Trophoblast cell (in vitro differentiated cells and primary cell): ENCODE measurements at regions not wholly inside any gene's neighbourhood (a gene's known extent, or its start where the extent isn't known, plus 50 kb on each side); places are given as distances from the start of the nearest gene placed in this dataset.

ENCODE experiments used
- DNase-seq, 2 donors: peaks; one replicate each; pipeline ENCODE4 v3.0.0-alpha.2; 2016
- H2AFZ ChIP-seq: 2 replicates; pipeline ENCODE4 v1.6.1; 2013; ENCODE audit warnings: low read length, moderate library complexity, mild to moderate bottlenecking; ENCODE audit not compliant: insufficient read depth, poor library complexity
- H2AK5ac ChIP-seq: 2 replicates; pipeline ENCODE4 v1.6.1; 2013; ENCODE audit warnings: mild to moderate bottlenecking, low read length
- H2BK120ac ChIP-seq: 2 replicates; pipeline ENCODE4 v1.6.1; 2013; ENCODE audit warnings: low read length, mild to moderate bottlenecking, moderate library complexity; ENCODE audit not compliant: insufficient read depth, poor library complexity
- H2BK12ac ChIP-seq: 2 replicates; pipeline ENCODE4 v1.6.1; 2013; ENCODE audit warnings: mild to moderate bottlenecking, low read length, moderate library complexity
- H2BK5ac ChIP-seq: 2 replicates; pipeline ENCODE4 v1.6.1; 2013; ENCODE audit warnings: low read length, low read depth, moderate library complexity, mild to moderate bottlenecking; ENCODE audit not compliant: poor library complexity
- H3K14ac ChIP-seq: 2 replicates; pipeline ENCODE4 v1.6.1; 2013; ENCODE audit warnings: mild to moderate bottlenecking, low read length
- H3K18ac ChIP-seq: 2 replicates; pipeline ENCODE4 v1.6.1; 2013; ENCODE audit warnings: mild to moderate bottlenecking, low read length
- H3K23ac ChIP-seq: 2 replicates; pipeline ENCODE4 v1.6.1; 2013; ENCODE audit warnings: low read length
- H3K27ac ChIP-seq: 2 replicates; pipeline ENCODE4 v1.5.1; 2013; ENCODE audit warnings: low read depth, mild to moderate bottlenecking, inconsistent platforms, low read length, moderate library complexity
- H3K27me3 ChIP-seq: 2 replicates; pipeline ENCODE4 v1.6.1; 2013; ENCODE audit warnings: inconsistent platforms, mild to moderate bottlenecking, low read length, moderate library complexity; ENCODE audit not compliant: insufficient read depth
- H3K36me3 ChIP-seq, 2 experiments: 1 replicate in 1 of 2; 2 replicates in 1 of 2; pipeline ENCODE4 v1.6.1; 2013; ENCODE audit warnings: low read length in 2 of 2, mild to moderate bottlenecking in 2 of 2, moderate library complexity in 1 of 2; ENCODE audit not compliant: insufficient read depth in 2 of 2, control insufficient read depth in 1 of 2
- H3K4ac ChIP-seq: 2 replicates; pipeline ENCODE4 v1.6.1; 2013; ENCODE audit warnings: low read depth, mild to moderate bottlenecking, low read length, moderate library complexity
- H3K4me1 ChIP-seq, 2 experiments: 1 replicate in 1 of 2; 2 replicates in 1 of 2; pipeline ENCODE4 v1.6.1; 2013; ENCODE audit warnings: low read length in 2 of 2, mild to moderate bottlenecking in 2 of 2, moderate library complexity in 1 of 2; ENCODE audit not compliant: insufficient read depth in 2 of 2, control insufficient read depth in 1 of 2
- H3K4me2 ChIP-seq: 2 replicates; pipeline ENCODE4 v1.6.1; 2013; ENCODE audit warnings: inconsistent platforms, mild to moderate bottlenecking, low read length, moderate library complexity
- H3K4me3 ChIP-seq: 2 replicates; pipeline ENCODE4 v1.5.1; 2013; ENCODE audit warnings: mild to moderate bottlenecking, low read depth, low read length, inconsistent platforms
- H3K79me1 ChIP-seq: one replicate; pipeline ENCODE4 v1.6.1; 2013; ENCODE audit warnings: low read length
- H3K79me2 ChIP-seq: 2 replicates; pipeline ENCODE4 v1.6.1; 2013; ENCODE audit warnings: low read length, mild to moderate bottlenecking; ENCODE audit not compliant: control insufficient read depth, insufficient read depth, poor library complexity
- H3K9ac ChIP-seq: 2 replicates; pipeline ENCODE4 v1.6.1; 2013; ENCODE audit warnings: mild to moderate bottlenecking, low read length
- H3K9me3 ChIP-seq: 2 replicates; pipeline ENCODE4 v1.6.1; 2013; ENCODE audit warnings: low read depth, mild to moderate bottlenecking, control low read depth, inconsistent platforms, low read length; ENCODE audit not compliant: insufficient read depth
- H4K12ac ChIP-seq: 2 replicates; pipeline ENCODE4 v1.6.1; 2013; ENCODE audit warnings: low read depth, mild to moderate bottlenecking, low read length, moderate library complexity
- H4K8ac ChIP-seq: 2 replicates; pipeline ENCODE4 v1.6.1; 2013; ENCODE audit warnings: low read depth, mild to moderate bottlenecking, low read length, moderate library complexity
- H4K91ac ChIP-seq: one replicate; pipeline ENCODE4 v1.6.1; 2013; ENCODE audit warnings: low read depth, mild to moderate bottlenecking, low read length, moderate library complexity
- WGBS: extraction: QIAGEN DNeasy Blood & Tissue Kit; methylation state at CpG from one replicate; pipeline ENCODE4 v1.1.7; 2013; ENCODE audit warnings: missing lambda C conversion rate; ENCODE audit not compliant: insufficient read length, insufficient coverage; ENCODE audit errors: extremely low coverage; 5-methylcytosine and 5-hydroxymethylcytosine counted together

DNA sequence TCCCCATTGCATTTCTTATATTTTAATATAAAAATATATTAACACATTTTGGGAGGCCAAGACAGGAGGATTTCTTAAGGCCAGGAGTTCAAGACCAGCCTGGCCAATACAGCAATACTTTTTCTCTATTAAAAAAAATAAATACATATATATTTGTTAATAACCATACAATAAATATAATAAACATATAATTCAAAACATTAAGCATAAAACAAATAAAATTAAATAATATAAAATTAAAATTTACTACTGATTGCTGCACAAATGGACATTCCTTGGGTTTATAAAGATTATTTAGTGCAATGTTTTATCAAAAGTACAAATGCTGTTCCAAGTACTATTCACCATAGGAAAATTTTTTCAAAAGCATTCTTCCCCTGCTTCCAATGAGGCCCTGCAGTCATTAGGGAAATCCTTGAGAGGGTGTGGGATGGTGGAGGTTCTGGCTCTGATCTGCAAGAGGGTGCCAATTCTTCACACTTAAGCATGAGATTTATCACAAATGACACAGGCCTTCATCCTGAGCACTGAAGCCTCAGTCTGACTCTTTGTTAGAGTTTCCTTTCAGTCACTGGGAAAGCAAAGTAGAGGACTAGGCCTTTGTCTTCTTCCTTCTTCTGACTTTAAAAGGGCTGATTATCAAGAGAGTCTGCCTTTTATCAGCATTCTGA is 596.7 kb downstream of the EPM2A start:
- no peaks in the 10 kb centered on the region for H3K36me3 ChIP-seq
- H3K14ac ChIP-seq: no peak overlapping the region
- no peak overlapping the region for H4K8ac ChIP-seq
- no peak overlapping the region for H3K4ac ChIP-seq
- no peaks in the 10 kb centered on the region for H3K9me3 ChIP-seq
- no peaks in the 10 kb centered on the region for H3K27me3 ChIP-seq
- no peak overlapping the region for H2AK5ac ChIP-seq
- no peak for DNase-seq
- no peak overlapping the region for H3K4me3 ChIP-seq
- no peaks in the 10 kb centered on the region for H3K4me1 ChIP-seq
- no peaks in the 10 kb centered on the region for H3K79me2 ChIP-seq
- no peak overlapping the region for H2BK120ac ChIP-seq
- H3K27ac ChIP-seq: no peak overlapping the region
- no peak overlapping the region for H2AFZ ChIP-seq
- no peak overlapping the region for H3K4me2 ChIP-seq
- H3K79me1 ChIP-seq: no peaks in the 10 kb centered on the region
- H2BK5ac ChIP-seq: no peak overlapping the region
- no peak overlapping the region for H4K91ac ChIP-seq
- no peak overlapping the region for H2BK12ac ChIP-seq
- no peak overlapping the region for H3K18ac ChIP-seq
- H4K12ac ChIP-seq: no peak overlapping the region
- no peak overlapping the region for H3K9ac ChIP-seq
- no peak overlapping the region for H3K23ac ChIP-seq

GRCh38 chr6:145139140-145139850 is 596.0 kb downstream of the EPM2A start:
- Histone ChIP-seq H2AFZ (no peak overlapping the region), H4K91ac (no peak overlapping the region), H2AK5ac (no peak overlapping the region), H3K27ac (no peak overlapping the region), H4K12ac (no peak overlapping the region), H3K23ac (no peak overlapping the region), H3K4ac (no peak overlapping the region), H3K79me2 (no peaks in the 10 kb centered on the region), H4K8ac (no peak overlapping the region), H2BK120ac (no peak overlapping the region), H3K36me3 (no peaks in the 10 kb centered on the region), H3K4me2 (no peak overlapping the region), H3K27me3 (no peaks in the 10 kb centered on the region), H3K9ac (no peak overlapping the region), H3K79me1 (no peaks in the 10 kb centered on the region), H3K9me3 (no peaks in the 10 kb centered on the region), H3K4me1 (no peaks in the 10 kb centered on the region), H3K18ac (no peak overlapping the region), H3K4me3 (no peak overlapping the region), H2BK12ac (no peak overlapping the region), H3K14ac (no peak overlapping the region), H2BK5ac (no peak overlapping the region)
- DNase-seq: no peak
- no CpG with 5 or more reads among the region's 7 CpGs for WGBS

GRCh38 chr6:145139895-145140294 is 595.4 kb downstream of the EPM2A start:
- no peak overlapping the region for H3K18ac ChIP-seq
- H2BK120ac ChIP-seq: no peak overlapping the region
- no peak overlapping the region for H3K23ac ChIP-seq
- no peak overlapping the region for H2BK12ac ChIP-seq
- H3K4me3 ChIP-seq: no peak overlapping the region
- H3K9ac ChIP-seq: no peak overlapping the region
- no peak overlapping the region for H4K91ac ChIP-seq
- no peak overlapping the region for H2AFZ ChIP-seq
- H2AK5ac ChIP-seq: no peak overlapping the region
- H3K27me3 ChIP-seq: no peaks in the 10 kb centered on the region
- no peak overlapping the region for H3K4me2 ChIP-seq
- no peak overlapping the region for H3K14ac ChIP-seq
- no peaks in the 10 kb centered on the region for H3K36me3 ChIP-seq
- H3K27ac ChIP-seq: no peak overlapping the region
- H3K4me1 ChIP-seq: no peaks in the 10 kb centered on the region
- H3K9me3 ChIP-seq: no peaks in the 10 kb centered on the region
- H3K79me1 ChIP-seq: no peaks in the 10 kb centered on the region
- DNase-seq: no peak
- H4K8ac ChIP-seq: no peak overlapping the region
- H4K12ac ChIP-seq: no peak overlapping the region
- H3K79me2 ChIP-seq: no peaks in the 10 kb centered on the region
- no peak overlapping the region for H2BK5ac ChIP-seq
- no peak overlapping the region for H3K4ac ChIP-seq

GRCh38 chr6:145141572-145141971 is 593.7 kb downstream of the EPM2A start:
- H3K18ac ChIP-seq: no peak overlapping the region
- H3K4me1 ChIP-seq: no peaks in the 10 kb centered on the region
- no peak overlapping the region for H4K8ac ChIP-seq
- no peaks in the 10 kb centered on the region for H3K79me1 ChIP-seq
- no peak overlapping the region for H4K91ac ChIP-seq
- no peak overlapping the region for H3K4me2 ChIP-seq
- H2AK5ac ChIP-seq: no peak overlapping the region
- no peaks in the 10 kb centered on the region for H3K79me2 ChIP-seq
- H3K4ac ChIP-seq: no peak overlapping the region
- H3K27me3 ChIP-seq: no peaks in the 10 kb centered on the region
- no peak overlapping the region for H3K27ac ChIP-seq
- no peak overlapping the region for H2AFZ ChIP-seq
- no peak overlapping the region for H2BK120ac ChIP-seq
- H2BK12ac ChIP-seq: no peak overlapping the region
- no peak overlapping the region for H4K12ac ChIP-seq
- no peak for DNase-seq
- no peak overlapping the region for H3K14ac ChIP-seq
- H2BK5ac ChIP-seq: no peak overlapping the region
- H3K9ac ChIP-seq: no peak overlapping the region
- no peak overlapping the region for H3K4me3 ChIP-seq
- no peaks in the 10 kb centered on the region for H3K9me3 ChIP-seq
- no peaks in the 10 kb centered on the region for H3K36me3 ChIP-seq
- H3K23ac ChIP-seq: no peak overlapping the region
